ENCODE measurements at regions not wholly inside any gene's neighbourhood (a gene's known extent, or its start where the extent isn't known, plus 50 kb on each side); places are given as distances from the start of the nearest gene placed in this dataset.

GRCh38 chr11:93054279-93054678 is 84.8 kb downstream of the MTNR1B start:
- TF ChIP-seq, protein P1, sequence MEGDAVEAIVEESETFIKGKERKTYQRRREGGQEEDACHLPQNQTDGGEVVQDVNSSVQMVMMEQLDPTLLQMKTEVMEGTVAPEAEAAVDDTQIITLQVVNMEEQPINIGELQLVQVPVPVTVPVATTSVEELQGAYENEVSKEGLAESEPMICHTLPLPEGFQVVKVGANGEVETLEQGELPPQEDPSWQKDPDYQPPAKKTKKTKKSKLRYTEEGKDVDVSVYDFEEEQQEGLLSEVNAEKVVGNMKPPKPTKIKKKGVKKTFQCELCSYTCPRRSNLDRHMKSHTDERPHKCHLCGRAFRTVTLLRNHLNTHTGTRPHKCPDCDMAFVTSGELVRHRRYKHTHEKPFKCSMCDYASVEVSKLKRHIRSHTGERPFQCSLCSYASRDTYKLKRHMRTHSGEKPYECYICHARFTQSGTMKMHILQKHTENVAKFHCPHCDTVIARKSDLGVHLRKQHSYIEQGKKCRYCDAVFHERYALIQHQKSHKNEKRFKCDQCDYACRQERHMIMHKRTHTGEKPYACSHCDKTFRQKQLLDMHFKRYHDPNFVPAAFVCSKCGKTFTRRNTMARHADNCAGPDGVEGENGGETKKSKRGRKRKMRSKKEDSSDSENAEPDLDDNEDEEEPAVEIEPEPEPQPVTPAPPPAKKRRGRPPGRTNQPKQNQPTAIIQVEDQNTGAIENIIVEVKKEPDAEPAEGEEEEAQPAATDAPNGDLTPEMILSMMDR (IDR thresholded peaks at IDR 0.05; ENCODE audit: poor library complexity) = no peak
- TF ChIP-seq EZH2 (IDR thresholded peaks at IDR 0.05; ENCODE audit: borderline replicate concordance) = no peak

Data from hepatocyte (in vitro differentiated cells).